GM12865 (cell line): ENCODE measurements at regions not wholly inside any gene's neighbourhood (a gene's known extent, or its start where the extent isn't known, plus 50 kb on each side); places are given as distances from the start of the nearest gene placed in this dataset.
"Not testable (repeated sequence)": the region's sequence is repeated elsewhere in the genome, so short reads cannot be mapped to it uniquely, and the experiment has no call there.

Experiments used
- DNase-seq: peaks from one replicate; pipeline ENCODE4 v3.0.0; 2010; ENCODE audit warnings: low read depth
- H3K4me3 ChIP-seq: 2 replicates; pipeline ENCODE4 v1.5.1; 2011; ENCODE audit warnings: mild to moderate bottlenecking, low read depth, low read length, control low read depth
- TF ChIP-seq, protein P1 (sequence below): IDR thresholded peaks from 2 replicates; pipeline ENCODE4 v1.5.1; 2011; ENCODE audit warnings: low read length, control low read depth, low read depth, inconsistent platforms; ENCODE audit not compliant: insufficient read depth; ENCODE audit errors: missing control alignments

DNA sequence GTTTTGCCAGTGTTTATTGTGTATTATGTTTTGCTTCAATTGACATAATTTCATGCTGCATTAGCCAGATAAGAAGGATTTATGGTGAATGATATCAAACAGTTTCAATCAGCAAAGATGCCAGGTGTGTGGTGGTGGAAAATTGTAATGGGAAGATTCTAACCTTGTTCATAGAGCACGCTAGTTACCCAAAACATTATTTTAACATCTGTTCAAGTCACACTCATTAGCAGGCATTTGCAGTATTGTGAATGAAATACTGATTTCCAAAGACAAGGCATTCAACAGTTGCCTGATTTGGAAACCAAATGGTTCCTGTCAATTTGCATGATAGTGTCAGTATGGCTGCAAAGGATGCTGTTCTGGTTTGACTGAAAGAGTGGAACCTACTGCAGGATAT is 129.7 kb downstream of the EPC1 start:
- TF ChIP-seq, protein P1, sequence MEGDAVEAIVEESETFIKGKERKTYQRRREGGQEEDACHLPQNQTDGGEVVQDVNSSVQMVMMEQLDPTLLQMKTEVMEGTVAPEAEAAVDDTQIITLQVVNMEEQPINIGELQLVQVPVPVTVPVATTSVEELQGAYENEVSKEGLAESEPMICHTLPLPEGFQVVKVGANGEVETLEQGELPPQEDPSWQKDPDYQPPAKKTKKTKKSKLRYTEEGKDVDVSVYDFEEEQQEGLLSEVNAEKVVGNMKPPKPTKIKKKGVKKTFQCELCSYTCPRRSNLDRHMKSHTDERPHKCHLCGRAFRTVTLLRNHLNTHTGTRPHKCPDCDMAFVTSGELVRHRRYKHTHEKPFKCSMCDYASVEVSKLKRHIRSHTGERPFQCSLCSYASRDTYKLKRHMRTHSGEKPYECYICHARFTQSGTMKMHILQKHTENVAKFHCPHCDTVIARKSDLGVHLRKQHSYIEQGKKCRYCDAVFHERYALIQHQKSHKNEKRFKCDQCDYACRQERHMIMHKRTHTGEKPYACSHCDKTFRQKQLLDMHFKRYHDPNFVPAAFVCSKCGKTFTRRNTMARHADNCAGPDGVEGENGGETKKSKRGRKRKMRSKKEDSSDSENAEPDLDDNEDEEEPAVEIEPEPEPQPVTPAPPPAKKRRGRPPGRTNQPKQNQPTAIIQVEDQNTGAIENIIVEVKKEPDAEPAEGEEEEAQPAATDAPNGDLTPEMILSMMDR: no peak
- no peak for DNase-seq
- no peak overlapping the region for H3K4me3 ChIP-seq

DNA sequence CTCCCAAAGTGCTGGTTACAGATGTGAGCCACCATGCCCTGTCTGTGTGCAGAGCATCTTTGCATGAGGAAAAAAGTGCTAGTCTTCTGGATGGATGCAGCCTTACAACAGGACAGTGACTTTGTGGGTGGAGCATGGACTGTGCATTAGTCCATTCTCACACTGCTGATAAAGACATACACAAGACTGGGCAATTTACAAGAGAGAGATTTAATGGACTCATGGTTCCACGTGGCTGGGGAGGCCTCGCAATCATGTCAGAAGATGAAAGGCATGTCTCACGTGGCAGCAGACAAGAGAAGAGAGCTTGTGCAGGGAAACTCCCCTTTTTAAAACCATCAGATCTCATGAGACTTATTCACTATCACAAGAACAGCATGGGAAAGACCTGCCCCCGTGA is 133.1 kb downstream of the EPC1 start:
- DNase-seq: not testable (repeated sequence)

DNA sequence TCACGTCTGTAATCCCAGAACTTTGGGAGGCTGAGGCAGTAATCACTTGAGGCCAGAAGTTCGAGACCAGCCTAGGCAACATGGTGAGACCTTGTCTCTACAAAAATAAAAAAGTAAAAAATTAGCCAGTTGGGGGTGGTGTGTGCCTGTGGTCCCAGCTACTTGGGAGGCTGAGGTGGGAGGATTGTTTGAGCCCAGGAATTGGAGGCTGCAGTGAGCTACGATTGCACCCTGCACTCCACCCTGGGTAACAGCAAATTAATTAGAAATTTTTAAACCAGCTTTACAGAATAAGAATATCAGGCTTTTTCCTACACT is 136.0 kb downstream of the EPC1 start:
- H3K4me3 ChIP-seq: no peak overlapping the region
- TF ChIP-seq, protein P1: no peak
- no peak for DNase-seq

More for the DNA sequence above, 133.1 kb downstream of the EPC1 start:
- H3K4me3 ChIP-seq: not testable (repeated sequence)

DNA sequence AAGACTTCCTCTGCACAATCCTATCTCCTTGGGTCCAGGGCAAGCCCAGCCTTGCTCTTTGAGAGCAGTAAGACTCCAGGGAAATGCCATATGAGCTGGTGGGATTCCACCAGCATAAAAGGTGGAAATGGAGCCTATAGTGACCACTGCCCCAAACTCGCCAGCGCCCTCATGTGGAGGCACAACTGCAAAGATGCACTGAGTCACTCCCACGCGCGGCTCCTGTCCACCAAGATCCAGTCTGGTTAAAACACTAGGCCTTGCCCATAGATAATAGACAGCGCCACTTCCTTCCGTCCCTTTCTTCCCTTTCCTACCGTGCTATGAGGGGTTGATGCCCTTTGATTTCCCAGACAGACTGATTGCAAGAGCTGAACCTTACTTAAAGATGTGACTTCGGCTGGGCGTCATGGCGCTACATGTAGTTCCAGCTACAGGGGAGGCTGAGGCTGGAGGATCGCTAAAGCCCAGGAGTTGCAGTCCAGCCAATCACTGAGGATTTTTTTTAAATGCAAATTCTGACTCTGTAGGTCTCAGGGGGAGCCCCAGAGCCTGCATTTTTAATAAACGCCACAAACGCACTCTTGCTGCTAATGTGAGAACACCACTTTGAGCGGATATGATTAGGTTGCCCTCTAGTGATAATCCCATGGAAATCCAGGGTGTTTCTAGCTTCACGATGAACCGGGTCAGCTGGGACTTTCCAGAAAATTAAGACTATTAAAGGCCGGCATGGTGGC is 136.5 kb downstream of the EPC1 start:
- DNase-seq: peak; percentile 55
- no peak overlapping the region for H3K4me3 ChIP-seq
- TF ChIP-seq, protein P1: peak; percentile 23

DNA sequence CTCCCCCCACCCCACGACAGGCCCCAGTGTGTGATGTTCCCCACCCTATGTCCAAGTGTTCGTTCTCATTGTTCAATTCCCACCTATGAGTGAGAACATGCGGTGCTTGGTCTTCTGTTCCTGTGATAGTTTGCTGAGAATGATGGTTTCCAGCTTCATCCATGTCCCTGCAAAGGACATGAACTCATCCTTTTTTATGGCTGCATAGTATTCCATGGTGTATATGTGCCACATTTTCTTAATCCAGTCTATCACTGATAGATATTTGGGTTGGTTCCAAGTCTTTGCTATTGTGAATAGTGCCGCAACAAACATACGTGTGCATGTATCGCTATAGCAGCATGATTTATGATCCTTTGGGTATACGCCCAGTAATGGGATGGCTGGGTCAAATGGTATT is 139.0 kb downstream of the EPC1 start:
- not testable (repeated sequence) for DNase-seq, H3K4me3 ChIP-seq

DNA sequence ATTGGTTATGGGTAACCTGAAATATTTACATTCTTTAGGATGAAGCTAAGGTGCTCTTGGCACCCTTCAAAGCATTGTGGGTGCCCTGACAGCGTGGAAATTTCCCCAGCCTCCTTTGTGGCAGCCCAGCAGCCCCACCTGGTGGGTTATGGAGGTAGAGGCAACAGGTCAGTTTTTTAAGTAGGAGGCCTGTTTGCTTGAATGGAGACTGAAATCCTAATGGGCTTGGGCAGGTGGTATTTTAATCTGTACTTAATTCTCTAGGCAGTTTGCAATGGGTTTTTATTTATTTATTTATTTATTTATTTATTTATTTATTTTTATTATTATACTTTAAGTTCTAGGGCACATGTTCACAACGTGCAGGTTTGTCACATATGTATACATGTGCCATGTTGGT is 139.4 kb downstream of the EPC1 start:
- TF ChIP-seq, protein P1: peak; percentile 72
- H3K4me3 ChIP-seq: no peak overlapping the region

DNA sequence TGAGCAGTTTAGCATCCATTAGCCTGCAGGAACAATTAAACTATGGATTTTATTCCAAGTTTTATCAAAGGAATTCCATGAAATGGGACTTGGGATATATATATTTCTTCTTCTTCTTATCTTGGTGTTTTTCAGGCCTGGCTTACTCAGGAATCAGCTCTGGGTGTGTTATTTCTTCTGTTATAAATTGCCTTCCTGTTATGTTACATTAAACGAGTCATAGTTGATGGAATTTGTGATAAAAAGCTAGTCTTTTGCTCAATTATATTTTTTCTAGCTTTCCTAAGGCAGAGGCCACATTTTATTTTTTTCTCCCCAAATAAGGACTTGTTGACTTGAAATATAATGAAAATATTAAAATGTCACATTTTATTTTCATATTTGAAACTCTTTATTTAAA is 141.3 kb downstream of the EPC1 start:
- TF ChIP-seq, protein P1: no peak
- DNase-seq: no peak
- H3K4me3 ChIP-seq: no peak overlapping the region

More for the DNA sequence above, 139.4 kb downstream of the EPC1 start:
- peak; percentile 67 for DNase-seq

DNA sequence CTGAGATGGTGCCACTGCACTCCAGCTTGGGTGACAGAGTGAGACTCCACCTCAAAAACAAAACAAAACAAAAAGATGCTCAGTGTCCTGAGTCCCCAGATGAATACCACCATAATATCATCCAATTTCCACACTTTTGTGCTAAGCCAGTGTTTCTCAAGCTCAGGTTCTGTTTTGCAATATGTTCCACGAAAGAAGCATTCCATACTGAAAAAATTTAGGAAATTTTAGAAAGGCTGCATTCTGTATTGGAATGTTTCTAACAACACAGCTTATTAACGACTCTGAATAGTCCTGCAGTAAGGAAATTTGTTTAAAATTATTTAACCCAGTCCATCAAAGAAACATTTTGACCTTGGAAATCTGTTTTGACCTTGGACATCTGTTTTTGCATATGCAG is 142.4 kb downstream of the EPC1 start:
- TF ChIP-seq, protein P1: no peak
- H3K4me3 ChIP-seq: no peak overlapping the region
- DNase-seq: no peak
